ENCODE measurements at regions not wholly inside any gene's neighbourhood (a gene's known extent, or its start where the extent isn't known, plus 50 kb on each side); places are given as distances from the start of the nearest gene placed in this dataset.
"Not testable (repeated sequence)": the region's sequence is repeated elsewhere in the genome, so short reads cannot be mapped to it uniquely, and the experiment has no call there.

DNA sequence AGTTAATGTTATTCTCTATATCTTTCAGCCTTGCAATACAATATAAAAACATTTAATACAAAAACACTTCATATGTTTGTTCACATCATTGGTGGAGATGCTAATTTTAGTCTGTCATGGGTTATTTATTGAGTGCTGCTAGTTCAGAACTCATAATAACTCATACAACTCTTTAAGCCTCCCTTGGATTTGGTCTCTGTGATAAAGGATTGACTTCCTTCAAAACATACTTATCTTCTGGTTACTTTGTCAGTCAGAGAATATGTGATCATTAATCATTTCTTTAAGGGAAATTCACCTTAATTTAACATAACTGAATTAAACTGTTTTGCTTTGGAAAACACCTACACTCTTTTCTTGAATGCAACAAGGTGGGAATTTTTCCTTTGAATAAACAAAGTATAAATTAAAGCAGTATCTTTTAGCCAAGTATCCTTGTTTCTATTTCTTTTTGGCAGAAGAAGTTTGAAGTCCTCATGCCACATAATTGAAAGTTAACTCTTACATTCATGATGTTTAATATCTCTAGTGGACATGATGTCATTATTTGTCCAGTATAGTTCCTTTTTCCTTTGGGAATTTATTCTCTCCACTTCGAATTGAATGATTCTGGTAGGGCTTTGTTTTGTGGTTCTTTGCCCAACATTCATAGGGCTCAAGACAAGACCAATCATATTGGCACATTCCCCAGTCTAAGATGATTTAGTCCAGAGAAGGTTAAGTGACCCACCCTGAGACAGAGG, 133.2 kb upstream of the CENPW start:
- DNase-seq, result no peak

DNA sequence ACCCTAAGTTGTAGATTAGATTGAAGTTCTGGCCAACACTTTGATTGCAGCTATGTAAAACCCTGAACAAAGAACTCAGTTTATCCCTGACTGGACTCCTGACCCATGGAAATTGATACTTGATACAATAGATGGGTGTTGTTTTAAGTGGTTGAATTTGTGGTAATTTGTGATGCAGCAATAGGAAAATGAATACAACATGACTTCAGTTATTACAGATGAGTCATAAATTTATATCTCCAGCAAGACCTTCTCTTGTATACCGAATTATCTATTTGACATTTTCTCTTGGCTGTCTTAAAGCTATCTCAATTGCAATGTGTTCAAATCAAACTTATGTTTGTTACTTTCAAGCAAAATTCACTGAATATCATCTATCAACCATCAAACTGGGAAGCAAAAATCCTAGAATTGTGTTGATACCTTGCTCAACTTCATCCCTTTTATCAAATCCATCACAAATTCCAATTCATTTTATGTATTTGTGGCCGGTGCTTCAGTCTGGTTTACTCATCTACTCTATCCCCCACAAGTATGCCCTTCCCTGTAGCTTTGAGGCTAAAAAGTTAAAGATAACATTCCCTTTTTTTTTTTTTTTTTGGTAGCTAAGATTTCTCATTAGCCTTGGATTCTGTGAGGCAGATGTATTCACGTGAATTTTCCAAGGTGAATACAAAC, 129.4 kb upstream of the CENPW start:
- DNase-seq, result no peak

DNA sequence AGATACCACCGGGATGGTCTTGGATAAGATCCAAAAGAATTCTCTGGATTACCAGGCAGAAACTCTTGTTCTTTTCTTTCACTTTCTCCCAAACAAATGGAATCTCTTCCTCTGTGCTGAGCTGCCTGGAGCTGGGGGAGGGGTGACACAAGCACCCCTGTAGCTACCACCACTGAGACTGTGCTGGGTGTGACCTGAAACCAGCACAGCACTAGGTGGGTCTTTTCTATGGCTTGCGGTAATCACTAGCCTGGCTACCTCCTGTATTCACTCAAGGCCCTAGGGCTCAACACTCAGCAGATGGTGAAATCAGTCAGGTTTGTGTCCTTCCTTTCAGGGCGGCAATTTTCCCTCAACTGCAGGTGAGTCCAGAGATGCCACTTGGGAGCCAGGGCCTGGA, 122.4 kb upstream of the CENPW start:
- no peak for DNase-seq

DNA sequence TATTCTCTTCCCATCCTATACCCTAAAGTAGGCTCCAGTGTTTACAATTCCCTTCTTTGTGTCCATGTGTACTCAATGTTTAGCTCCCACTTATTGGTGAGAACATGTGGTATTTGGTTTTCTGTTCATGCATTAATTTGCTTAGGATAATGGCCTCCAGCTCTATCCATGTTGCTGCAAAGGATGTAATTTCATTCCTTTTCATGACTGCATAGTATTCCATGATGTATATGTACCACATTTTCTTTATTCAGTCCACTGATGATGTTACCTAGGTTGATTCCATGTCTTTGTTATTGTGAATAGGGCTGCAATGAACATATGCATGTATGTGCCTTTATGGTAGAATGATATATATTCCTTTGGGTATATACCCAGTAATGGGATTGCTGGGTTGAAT, 119.0 kb upstream of the CENPW start:
- not testable (repeated sequence) for DNase-seq

DNA sequence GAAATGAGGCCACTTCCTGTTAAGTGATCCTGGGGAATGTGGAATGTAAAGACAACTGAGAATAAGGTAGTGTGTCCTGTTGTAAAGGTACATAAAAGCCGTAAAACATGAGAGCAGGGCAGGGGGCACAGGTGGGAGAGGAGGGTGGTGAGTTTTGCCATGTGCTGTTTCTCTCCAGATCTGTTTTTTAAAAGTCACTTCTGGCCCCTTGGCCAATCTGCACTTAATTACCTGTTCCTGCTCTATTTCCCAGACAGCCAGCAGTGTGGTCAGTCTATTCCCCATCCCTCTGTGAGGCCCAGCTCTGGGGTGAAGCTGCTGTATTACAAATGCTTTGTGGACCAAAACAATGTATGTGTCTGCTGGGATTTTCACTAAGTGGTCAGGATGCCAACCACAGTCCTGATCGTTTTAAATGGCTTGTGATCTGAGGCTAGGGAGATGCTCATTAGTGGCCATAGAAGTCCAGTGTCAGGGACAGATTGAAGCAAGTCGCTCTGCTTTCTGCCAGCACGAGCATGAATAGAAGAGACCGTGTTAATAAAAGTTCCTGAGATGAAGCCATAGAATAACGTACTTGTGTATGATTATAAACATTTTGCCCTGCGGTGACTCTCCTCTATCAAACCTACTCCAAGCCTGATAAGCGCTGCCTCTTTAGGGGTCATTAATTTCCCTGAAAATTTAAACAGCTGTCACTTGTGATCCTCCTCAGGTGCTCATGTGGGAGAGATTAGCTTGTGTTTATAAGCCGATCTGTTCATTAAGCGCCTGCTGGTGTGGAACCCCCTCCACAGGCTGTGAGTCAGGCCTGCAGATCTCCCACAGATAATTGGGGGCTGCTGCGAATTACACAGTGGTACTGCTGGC, 111.8 kb upstream of the CENPW start:
- no peak for DNase-seq

DNA sequence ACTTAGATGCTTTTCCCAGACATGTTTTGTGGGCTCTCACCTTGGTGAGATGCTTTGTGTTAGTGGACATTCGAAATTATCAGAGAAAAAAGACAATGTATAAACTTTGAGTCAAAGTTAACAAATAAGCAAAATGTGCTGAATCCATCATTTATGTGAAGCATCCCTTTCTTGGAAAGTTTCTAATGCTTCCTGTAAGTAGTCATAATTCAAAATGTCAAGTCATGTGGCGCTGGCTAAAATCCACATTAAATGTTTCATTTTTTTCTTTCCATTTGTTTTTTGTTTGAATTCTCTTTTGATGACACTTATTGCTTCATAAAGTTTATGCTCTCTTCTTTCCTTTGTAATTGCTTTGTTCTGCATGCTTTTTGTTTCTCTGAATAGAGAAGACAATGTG, 107.2 kb upstream of the CENPW start:
- no peak for DNase-seq

DNA sequence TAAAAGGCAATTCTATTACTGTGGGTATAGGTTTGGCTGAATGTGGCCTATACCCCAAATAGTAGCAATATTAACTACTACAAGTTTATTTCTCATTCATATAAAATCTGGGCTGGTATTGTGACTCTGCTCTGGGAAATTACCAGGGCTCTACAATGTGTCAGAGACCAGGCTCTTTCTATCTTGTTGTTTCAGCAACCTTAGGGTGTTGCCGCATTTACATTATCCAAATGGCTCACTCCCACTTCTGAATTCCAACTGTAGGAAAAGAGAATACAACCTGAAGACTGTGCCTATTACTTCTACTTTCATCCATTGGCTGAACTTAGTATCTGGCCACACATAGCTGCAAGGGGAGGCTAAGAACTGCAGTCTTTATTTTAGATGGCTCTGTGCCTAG, 106.7 kb upstream of the CENPW start:
- DNase-seq, result no peak

DNA sequence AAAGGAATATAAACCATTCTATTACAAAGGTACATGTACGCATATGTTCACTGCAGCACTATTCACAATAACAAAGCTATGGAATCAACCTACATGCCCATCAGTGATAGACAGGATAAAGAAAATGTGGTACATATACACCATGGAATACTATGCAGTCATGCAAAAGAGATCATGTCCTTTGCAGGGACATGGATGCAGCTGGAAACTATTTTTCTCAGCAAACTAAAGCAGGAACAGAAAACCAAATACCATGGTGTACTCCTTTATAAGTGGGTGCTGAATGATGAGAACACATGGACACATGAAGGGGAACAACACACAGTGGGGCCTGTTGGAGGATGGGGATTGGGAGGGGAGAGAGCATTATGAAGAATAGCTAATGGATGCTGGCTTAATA, 104.6 kb upstream of the CENPW start:
- DNase-seq, result no peak

DNA sequence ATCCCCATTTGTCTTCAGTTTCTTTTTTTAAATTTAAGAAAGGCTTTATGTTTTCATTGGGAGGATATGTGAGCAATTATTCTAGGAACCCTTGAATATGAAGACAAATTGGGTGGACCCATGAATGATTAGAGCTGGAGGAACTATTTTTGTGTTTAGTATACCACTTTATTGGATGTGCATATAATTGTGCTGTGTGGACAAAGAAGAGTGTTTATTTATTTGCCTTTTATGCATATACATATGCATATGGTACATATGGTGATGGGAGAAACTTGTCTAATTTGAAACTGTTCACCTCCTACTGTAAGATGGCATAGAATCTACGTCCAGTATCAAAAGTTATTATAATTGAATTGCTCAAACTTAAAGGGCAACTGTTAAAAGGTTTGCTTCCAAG, 94.8 kb upstream of the CENPW start:
- no peak for DNase-seq

DNA sequence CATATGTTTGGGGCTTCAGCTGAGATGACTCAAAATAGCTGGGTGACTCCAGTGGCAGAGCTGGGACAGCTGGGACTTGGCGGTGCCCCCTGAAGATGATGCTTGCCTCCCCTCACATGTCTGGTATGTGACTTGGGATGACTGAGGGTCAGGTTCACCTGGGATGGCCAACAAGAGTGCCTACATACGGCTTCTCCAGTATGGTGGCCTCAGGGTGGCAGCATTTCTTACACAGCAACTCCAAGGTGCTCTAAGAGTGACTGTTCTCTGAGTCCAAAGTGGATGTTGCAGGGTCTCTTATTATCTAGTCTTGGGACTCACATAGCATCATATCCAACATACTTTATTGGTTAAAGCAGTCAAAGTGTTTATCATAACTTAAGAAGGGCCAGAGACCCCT, 87.8 kb upstream of the CENPW start:
- no peak for DNase-seq

DNA sequence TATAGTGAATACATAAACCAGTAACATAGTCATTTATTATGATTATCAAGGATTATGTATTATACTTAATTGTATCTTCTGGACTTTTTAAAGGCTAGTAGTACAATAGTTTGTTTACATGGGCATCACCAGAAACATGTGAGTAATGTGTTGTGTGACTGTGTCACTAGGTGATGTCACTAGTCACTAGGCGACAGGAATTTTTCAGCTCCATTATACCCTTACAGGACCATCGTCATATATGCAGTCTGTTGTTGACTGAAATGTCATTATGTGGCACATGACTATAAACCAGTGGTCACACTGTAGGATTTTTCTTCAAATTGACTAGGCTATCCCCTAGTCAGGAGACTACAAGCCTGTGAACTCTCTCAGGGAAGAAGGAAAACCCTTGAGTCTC, 86.5 kb upstream of the CENPW start:
- no peak for DNase-seq

DNA sequence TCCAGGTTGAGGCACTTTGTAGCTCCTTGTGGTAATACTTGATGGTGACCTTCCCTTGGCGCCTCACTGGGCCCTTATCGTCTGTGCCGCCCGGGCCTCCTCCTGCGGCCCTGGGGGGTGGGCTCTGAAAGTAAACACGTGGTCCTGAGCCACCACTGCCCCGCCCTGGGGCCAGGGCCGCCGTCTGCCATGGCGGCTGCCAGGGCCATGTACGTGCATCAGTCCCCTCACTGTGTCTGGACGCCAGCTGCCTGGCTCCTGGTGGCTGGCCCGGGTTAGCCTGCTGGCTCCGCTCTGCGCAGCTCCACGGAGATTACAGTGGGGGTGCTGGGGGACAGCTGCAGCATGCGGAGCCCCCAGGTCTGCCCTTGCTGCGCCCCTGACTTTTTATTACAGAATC, 81.8 kb upstream of the CENPW start:
- no peak for DNase-seq

DNA sequence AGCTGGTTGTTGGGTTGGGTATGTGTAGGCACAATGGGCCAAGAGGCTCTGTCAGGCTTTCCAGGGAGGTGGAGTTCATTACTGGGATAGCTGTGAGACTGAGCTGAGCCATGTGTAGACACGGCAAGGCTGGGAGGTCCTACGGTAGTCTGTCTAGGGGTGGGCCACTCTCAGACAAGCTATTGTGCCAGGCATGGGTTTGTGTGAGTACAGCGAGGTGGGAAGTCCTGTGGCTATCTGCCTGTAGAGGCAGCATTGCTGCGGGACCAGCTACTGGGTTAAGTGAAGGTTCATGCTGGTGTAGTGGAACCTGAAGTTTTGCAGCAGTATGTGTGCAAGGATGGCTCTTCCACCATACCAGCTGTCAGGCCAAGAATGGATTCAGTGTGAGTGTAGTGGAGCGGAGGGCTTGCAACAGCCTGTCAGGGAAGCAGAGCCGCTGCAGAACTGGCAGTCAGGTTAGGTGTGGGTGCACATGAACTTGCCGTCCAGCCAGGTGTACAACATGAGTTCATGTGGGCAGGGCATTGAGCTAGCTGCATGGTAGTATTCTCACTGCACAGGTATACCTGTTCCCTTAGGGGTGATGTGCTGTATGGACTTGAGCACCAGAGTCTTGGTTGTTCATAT, 78.0 kb upstream of the CENPW start:
- DNase-seq, result no peak

DNA sequence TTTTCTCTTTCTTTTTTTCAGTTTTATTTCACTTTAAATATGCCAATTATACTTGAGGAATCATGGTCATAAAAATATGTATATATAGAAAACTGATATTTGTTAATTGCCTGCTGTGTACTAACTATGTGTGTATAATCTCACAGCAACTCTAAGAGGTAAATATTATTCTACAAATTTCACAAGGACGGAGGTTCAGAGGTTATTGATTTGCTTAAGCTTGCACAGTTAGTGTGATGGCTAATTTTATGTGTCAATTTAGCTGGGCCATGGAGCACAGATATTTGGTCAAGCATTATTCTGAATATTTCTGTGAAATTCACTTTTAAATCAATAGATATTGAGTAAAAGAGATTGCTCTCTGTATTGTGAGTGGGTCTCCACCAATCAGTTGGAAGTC, 75.7 kb upstream of the CENPW start:
- DNase-seq, result no peak

DNA sequence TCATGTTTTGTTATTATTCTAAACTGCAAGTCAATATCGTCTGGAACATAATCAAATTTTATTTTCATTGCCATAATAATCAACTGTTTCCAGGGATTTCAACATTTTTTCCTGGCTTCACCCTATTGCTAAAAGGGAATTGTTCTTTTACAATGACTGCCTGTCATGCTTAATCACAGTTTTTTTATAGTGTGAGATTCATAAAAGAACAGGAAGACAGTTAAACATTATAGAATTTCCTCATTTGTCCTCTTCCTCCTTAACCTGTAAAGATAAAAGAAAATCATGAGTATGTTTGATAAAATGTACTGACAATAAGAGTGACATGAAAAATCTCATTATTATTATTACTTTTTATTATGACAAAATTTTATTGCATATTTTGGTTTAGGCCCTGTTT, 73.3 kb upstream of the CENPW start:
- no peak for DNase-seq

DNA sequence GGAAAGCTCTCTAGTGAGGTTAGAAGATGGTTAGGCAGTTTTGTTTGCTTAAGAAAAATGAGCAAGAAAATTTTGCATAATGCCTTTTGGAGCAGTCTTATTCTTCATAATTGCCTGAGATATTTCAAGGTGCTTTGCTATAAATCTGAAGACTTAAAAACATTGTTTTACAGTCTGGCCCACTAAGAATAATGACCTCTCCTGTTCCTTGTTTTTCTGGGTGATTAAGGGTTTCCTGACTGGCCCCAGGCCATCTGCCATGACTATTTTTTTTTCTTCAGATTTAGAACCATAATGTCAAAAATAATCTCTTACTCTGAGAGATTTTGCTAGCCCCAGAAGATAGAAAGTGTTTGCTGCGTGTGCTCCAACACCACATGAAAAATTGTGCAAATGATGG, 72.3 kb upstream of the CENPW start:
- no peak for DNase-seq

DNA sequence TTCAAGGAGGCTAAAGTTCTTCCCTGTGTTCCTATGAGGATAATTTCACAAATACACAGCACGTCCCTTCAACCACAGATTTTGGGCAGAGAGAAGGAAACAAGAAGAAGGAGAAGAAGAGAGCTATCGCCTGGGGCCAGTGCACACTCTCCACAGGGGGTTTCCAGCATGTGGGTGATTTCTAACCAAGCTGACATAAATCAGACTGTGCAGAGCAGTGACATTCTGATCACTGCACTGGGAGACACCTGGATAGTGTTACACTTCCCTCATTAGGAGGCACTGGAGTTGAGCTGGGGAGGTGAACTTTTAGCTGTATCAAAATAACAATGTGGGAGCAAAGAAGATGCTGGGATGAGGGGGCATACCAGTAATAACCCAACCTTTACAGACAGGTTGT, 71.8 kb upstream of the CENPW start:
- DNase-seq, result no peak

DNA sequence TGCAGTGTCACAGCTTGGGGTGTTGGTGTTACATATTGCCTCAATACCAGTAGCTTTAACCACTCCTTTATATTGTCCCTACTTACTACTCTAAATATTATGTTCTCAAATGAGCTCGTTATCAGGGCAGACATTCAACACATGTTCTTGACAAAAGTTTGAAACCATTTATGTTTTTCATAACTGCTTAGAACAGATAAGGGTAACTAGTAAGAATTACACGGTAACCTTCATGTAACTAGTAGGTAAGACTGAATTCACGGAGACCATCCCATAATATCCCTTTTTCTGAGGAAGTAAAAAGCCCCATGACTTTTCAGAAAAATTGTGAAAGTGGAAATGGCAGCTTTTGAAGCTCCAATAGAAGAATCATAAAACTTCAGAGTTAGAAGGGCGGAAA, 59.6 kb upstream of the CENPW start:
- DNase-seq, result no peak

DNA sequence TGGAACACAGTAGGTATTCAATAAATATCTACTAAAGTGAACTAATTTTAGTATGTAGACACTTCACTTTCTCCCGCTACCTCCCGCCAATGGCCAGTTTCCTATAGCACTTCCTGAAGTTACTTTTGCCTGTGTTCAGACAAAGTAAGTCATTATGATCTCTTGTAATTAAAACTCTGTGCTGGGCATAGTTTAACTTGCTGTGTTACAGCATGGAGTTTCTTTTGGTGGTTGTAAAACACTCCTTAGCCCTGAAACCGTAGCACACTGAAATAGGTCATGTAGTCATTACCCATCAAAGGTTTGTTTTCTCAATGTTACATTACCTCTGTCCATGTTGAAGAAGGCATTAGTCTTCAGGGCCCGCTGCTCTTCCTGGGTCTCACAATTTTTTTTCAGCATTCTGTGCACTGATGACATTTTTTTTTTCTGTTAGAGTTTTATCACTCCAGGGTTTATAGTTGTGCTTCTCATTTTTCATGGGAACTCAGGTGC, 54.0 kb upstream of the CENPW start:
- no peak for DNase-seq

Data from CD4-positive, alpha-beta T cell treated with Interleukin-6 for 4 hours (primary cell).